ENCODE measurements at regions not wholly inside any gene's neighbourhood (a gene's known extent, or its start where the extent isn't known, plus 50 kb on each side); places are given as distances from the start of the nearest gene placed in this dataset.

DNA sequence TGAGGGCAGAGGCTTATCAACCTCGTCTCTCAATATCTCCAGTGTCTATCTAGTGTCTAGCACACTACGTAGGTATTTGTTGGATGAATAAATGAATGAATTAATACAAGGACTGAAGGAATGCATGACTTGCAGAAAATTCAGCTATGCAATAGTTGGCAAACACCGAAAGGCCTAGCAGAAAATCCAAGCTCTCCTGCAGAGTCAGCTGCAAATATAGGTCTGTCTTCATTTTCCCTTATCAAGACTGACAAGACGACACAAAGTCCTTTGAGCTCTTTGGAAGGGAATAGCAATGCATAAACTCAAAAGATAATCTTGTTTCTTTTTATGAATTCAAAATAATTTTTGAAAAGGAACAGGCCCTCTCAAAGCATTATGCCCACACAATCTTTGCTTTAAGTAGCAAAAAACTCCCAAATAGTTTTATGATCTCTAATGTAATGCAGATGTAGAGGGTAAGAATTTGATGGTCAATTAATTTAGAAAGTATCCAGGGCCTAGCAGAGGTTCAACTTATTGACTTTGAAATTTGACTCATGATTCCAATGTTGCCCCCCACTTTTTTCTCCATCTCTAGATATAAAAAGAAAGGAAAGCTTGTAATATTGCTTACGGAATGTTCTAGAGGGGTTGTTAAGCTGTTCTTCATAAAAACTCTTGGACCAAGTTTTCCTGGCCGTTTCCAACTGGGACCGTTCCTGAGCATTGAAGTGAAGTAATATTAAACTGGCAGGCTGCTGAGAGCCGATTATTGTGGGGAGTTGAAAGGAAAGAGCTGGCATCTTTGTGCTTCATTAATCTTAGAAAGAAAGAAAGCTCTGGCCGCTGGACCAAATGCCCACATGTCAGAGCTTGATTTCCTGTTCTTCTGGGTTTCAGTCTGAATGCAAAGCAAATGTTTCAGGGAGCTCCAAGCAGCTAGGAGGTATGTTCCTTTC is 227.3 kb downstream of the HS3ST3A1 start:
- no peak for ATAC-seq (ENCODE audit: low FRiP score)
- H3K27me3 ChIP-seq (ENCODE audit: control insufficient read depth in 1 of 2, insufficient read depth in 2 of 2, low read length in 1 of 2): peaks cover 0 to 2% of the 10 kb centered on the region in 2 donors
- no peak overlapping the region for H3K27ac ChIP-seq (ENCODE audit: low read depth in 1 of 2, low read length in 2 of 2)
- no peaks in the 10 kb centered on the region for H3K9me3 ChIP-seq (ENCODE audit: control insufficient read depth, low read length)
- H3K36me3 ChIP-seq (ENCODE audit: control insufficient read depth in 1 of 2, insufficient read depth in 2 of 2, low read length in 1 of 2): no peaks in the 10 kb centered on the region
- H3K4me3 ChIP-seq (ENCODE audit: low read length in 2 of 2): no peak overlapping the region
- WGBS, 2 donors: 37 to 44% methylated on average over 9 of the region's 9 CpGs
- intact Hi-C loops (cut with DNase I): no loop called here
- DNase-seq: no peak
- H3K4me1 ChIP-seq (ENCODE audit: control insufficient read depth in 1 of 2, insufficient read depth in 2 of 2, low read length in 2 of 2): no peaks in the 10 kb centered on the region

DNA sequence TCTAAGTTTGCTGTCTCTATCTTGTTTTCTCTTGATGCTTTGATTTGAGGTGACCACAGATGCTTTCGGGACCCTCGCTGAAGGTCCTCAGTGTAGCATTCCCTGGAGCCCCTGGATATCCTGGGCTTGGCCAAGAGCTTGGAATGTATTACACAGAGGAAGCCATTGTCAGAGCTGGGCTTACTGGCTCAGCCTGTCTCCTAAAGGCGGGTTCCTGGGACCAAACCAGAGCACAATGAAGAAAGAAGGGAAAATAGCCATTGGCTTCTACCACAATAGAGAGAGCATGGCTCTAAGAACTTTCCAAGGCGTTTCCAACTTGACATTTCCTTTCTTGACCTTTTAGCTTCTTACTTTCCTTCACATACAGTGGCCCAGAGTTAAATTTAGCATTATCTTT is 229.3 kb downstream of the HS3ST3A1 start:
- H3K4me1 ChIP-seq (ENCODE audit: control insufficient read depth in 1 of 2, insufficient read depth in 2 of 2, low read length in 2 of 2): no peaks in the 10 kb centered on the region
- peaks cover 0 to 2% of the 10 kb centered on the region in 2 donors for H3K27me3 ChIP-seq (ENCODE audit: control insufficient read depth in 1 of 2, insufficient read depth in 2 of 2, low read length in 1 of 2)
- WGBS, 2 donors: 79 to 84% methylated on average over 4 of the region's 4 CpGs
- H3K9me3 ChIP-seq (ENCODE audit: control insufficient read depth, low read length): no peaks in the 10 kb centered on the region
- H3K27ac ChIP-seq (ENCODE audit: low read depth in 1 of 2, low read length in 2 of 2): no peak overlapping the region
- H3K4me3 ChIP-seq (ENCODE audit: low read length in 2 of 2): no peak overlapping the region
- H3K36me3 ChIP-seq (ENCODE audit: control insufficient read depth in 1 of 2, insufficient read depth in 2 of 2, low read length in 1 of 2): no peaks in the 10 kb centered on the region
- ATAC-seq (ENCODE audit: low FRiP score) (peak; percentile 36), DNase-seq (no peak)
- intact Hi-C loops (cut with DNase I): no loop called here

DNA sequence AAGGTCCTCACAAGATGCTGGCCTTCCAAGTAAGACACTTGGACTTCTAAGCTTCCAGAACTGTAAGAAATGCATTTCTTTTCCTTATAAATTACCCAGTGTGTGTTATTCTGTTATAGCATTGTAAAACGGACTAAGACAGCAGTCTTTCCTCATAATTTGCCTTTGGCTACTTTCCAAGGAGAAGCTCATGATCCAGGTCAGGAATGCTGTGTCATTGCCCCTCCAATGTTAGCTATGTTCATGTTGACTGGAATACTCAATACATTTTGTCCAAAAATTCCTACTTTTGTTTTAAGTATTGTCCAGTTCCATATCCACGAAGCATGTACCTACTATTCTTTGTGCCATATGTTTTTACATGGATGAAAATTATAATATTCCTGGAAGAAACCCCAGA is 234.6 kb downstream of the HS3ST3A1 start:
- no peaks in the 10 kb centered on the region for H3K4me1 ChIP-seq (ENCODE audit: control insufficient read depth in 1 of 2, insufficient read depth in 2 of 2, low read length in 2 of 2)
- ATAC-seq (ENCODE audit: low FRiP score) (no peak), DNase-seq (no peak)
- 65% methylated on average over 2 of the region's 2 CpGs for WGBS, 2 donors
- no peak overlapping the region for H3K27ac ChIP-seq (ENCODE audit: low read depth in 1 of 2, low read length in 2 of 2)
- no peaks in the 10 kb centered on the region for H3K36me3 ChIP-seq (ENCODE audit: control insufficient read depth in 1 of 2, insufficient read depth in 2 of 2, low read length in 1 of 2)
- intact Hi-C loops (cut with DNase I): no loop called here
- no peaks in the 10 kb centered on the region for H3K27me3 ChIP-seq (ENCODE audit: control insufficient read depth in 1 of 2, insufficient read depth in 2 of 2, low read length in 1 of 2)
- H3K9me3 ChIP-seq (ENCODE audit: control insufficient read depth, low read length): peaks cover 1% of the 10 kb centered on the region
- no peak overlapping the region for H3K4me3 ChIP-seq (ENCODE audit: low read length in 2 of 2)

DNA sequence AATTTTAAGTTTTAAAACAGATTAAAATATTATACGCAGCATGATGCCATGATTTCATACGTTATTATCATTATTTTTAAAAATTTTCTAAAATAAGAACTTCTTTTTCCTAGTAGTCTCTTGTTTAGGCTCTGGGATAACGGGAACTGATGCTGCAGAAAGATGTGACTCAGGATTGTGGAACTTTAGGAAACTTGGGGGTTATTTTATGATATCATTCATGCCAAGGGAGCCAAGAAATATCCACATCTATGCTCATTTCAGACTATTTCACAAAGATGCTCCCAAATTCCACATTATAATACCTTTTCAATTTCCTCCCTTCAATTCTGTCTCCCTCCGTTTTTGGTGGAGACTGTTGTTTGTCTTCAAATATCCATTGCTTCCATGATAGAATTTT is 236.4 kb downstream of the HS3ST3A1 start:
- WGBS, 2 donors: 71 to 73% methylated on average over 4 of the region's 4 CpGs
- Histone ChIP-seq H3K4me3 (ENCODE audit: low read length in 2 of 2) (no peak overlapping the region), H3K27me3 (ENCODE audit: control insufficient read depth in 1 of 2, insufficient read depth in 2 of 2, low read length in 1 of 2) (no peaks in the 10 kb centered on the region), H3K9me3 (ENCODE audit: control insufficient read depth, low read length) (peaks cover 1% of the 10 kb centered on the region), H3K4me1 (ENCODE audit: control insufficient read depth in 1 of 2, insufficient read depth in 2 of 2, low read length in 2 of 2) (no peaks in the 10 kb centered on the region), H3K36me3 (ENCODE audit: control insufficient read depth in 1 of 2, insufficient read depth in 2 of 2, low read length in 1 of 2) (no peaks in the 10 kb centered on the region), H3K27ac (ENCODE audit: low read depth in 1 of 2, low read length in 2 of 2) (no peak overlapping the region)
- intact Hi-C loops (cut with DNase I): no loop called here
- DNase-seq (no peak), ATAC-seq (ENCODE audit: low FRiP score) (no peak)

DNA sequence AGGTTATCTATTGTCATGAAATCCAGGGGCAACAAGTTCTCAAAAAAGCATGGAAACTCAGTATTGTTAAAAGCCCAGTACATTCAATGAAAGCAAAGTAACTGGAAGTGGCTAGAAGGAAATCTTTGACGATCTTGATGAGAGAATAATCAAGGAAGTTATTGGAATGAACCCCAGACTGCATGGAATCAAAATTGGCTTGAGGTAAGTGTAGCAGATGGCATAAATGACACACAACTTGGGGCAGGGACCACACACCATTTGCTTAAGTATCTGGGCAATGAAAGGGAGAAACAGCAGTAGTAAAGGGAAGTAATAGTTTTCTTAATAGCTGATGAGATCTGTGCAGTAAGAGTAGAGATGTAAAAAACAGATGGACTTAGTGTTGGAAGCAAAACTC is 238.0 kb downstream of the HS3ST3A1 start:
- Histone ChIP-seq H3K27ac (ENCODE audit: low read depth in 1 of 2, low read length in 2 of 2) (no peak overlapping the region), H3K36me3 (ENCODE audit: control insufficient read depth in 1 of 2, insufficient read depth in 2 of 2, low read length in 1 of 2) (no peaks in the 10 kb centered on the region), H3K9me3 (ENCODE audit: control insufficient read depth, low read length) (peaks cover 1% of the 10 kb centered on the region), H3K4me1 (ENCODE audit: control insufficient read depth in 1 of 2, insufficient read depth in 2 of 2, low read length in 2 of 2) (no peaks in the 10 kb centered on the region), H3K4me3 (ENCODE audit: low read length in 2 of 2) (no peak overlapping the region), H3K27me3 (ENCODE audit: control insufficient read depth in 1 of 2, insufficient read depth in 2 of 2, low read length in 1 of 2) (no peaks in the 10 kb centered on the region)
- ATAC-seq (ENCODE audit: low FRiP score) (no peak), DNase-seq (no peak)
- intact Hi-C loops (cut with DNase I): no loop called here
- WGBS, 2 donors: 53 to 60% methylated on average over 1 of the region's 1 CpG

DNA sequence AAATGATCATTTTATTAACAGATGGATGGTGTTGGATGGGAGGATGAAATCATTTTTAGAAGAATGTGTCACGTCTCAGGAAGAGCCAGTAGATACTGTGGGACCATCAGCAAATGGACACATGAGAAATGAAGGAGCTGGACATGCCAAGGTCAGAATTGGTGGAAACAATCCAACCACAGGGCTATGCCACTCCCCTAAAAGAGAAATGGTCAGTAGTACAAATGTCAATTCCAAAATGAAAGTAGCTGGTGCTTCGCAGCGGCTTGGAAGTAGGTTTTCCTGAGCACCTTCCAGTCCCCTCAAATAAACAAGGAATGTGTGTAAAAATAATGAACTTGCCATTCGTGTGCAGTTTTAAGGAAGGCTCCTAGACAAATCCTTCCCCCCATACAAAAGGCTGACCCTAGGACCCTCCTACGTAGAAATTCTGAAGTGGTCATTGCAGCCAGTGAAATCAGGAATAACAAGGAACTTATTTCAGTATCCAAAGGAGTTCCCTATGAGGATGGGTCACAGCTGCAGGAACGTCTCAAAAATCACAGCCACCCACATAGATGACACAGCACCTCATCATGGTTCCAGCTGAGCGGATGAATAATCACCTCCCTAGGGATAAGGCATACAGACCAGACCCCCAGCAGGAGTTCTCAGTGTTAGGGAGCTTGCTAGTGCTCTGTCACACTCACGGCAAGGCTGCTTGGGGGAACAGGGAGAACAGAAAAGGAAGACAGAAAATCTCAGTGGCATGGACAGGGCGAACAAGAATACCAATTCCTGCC is 239.2 kb downstream of the HS3ST3A1 start:
- H3K9me3 ChIP-seq (ENCODE audit: control insufficient read depth, low read length): peaks cover 1% of the 10 kb centered on the region
- H3K4me1 ChIP-seq (ENCODE audit: control insufficient read depth in 1 of 2, insufficient read depth in 2 of 2, low read length in 2 of 2): no peaks in the 10 kb centered on the region
- H3K4me3 ChIP-seq (ENCODE audit: low read length in 2 of 2): no peak overlapping the region
- 40 to 50% methylated on average over 9 of the region's 9 CpGs for WGBS, 2 donors
- H3K27me3 ChIP-seq (ENCODE audit: control insufficient read depth in 1 of 2, insufficient read depth in 2 of 2, low read length in 1 of 2): no peaks in the 10 kb centered on the region
- intact Hi-C loops (cut with DNase I): no loop called here
- ATAC-seq (ENCODE audit: low FRiP score): no peak
- no peaks in the 10 kb centered on the region for H3K36me3 ChIP-seq (ENCODE audit: control insufficient read depth in 1 of 2, insufficient read depth in 2 of 2, low read length in 1 of 2)
- no peak overlapping the region for H3K27ac ChIP-seq (ENCODE audit: low read depth in 1 of 2, low read length in 2 of 2)
- DNase-seq: no peak

DNA sequence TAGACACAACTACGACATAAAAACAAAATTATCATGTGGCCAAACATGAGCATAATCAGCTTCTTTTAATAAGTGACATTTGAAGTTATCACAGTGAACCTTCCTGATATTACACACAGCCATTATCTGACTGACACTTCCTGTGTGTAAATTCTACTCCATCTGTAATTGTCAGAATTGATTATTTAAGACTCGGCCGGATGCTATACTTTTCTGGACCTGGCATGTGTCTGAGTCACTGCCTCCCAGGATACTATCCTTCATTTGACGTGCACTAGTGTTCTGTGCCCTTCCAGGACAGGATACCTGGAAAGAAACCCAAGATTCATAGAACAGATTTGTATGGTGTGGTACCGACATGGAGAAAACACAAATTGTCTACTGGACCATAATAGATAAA is 242.0 kb downstream of the HS3ST3A1 start:
- DNase-seq: no peak
- Histone ChIP-seq H3K4me1 (ENCODE audit: control insufficient read depth in 1 of 2, insufficient read depth in 2 of 2, low read length in 2 of 2) (no peaks in the 10 kb centered on the region), H3K4me3 (ENCODE audit: low read length in 2 of 2) (no peak overlapping the region), H3K36me3 (ENCODE audit: control insufficient read depth in 1 of 2, insufficient read depth in 2 of 2, low read length in 1 of 2) (no peaks in the 10 kb centered on the region), H3K27me3 (ENCODE audit: control insufficient read depth in 1 of 2, insufficient read depth in 2 of 2, low read length in 1 of 2) (no peaks in the 10 kb centered on the region), H3K9me3 (ENCODE audit: control insufficient read depth, low read length) (peaks cover 1% of the 10 kb centered on the region), H3K27ac (ENCODE audit: low read depth in 1 of 2, low read length in 2 of 2) (no peak overlapping the region)
- 39 to 41% methylated on average over 5 of the region's 5 CpGs for WGBS, 2 donors
- intact Hi-C loops (cut with DNase I): no loop called here
- ATAC-seq (ENCODE audit: low FRiP score): no peak

DNA sequence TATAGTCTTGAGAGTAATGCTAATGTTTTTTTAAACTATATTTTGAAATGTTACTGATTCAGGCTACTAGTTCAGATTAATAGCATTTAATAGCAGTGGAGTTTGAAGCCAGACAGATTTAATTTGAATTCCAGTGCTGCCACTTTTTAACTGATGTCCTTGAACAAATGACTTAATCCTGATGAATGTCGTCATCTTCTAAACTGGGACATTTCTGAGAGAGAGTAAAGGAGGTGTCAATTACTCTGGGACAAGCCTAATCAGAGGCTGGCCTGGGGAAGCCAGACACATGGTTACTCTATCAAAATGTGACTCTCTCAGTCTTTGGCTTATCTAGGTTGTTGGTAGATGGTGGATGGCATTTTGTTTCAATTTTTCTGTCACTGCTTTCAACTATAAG is 246.7 kb downstream of the HS3ST3A1 start:
- H3K4me3 ChIP-seq (ENCODE audit: low read length in 2 of 2): no peak overlapping the region
- ATAC-seq (ENCODE audit: low FRiP score) (no peak), DNase-seq (no peak)
- no peaks in the 10 kb centered on the region for H3K36me3 ChIP-seq (ENCODE audit: control insufficient read depth in 1 of 2, insufficient read depth in 2 of 2, low read length in 1 of 2)
- H3K4me1 ChIP-seq (ENCODE audit: control insufficient read depth in 1 of 2, insufficient read depth in 2 of 2, low read length in 2 of 2): no peaks in the 10 kb centered on the region
- no peaks in the 10 kb centered on the region for H3K27me3 ChIP-seq (ENCODE audit: control insufficient read depth in 1 of 2, insufficient read depth in 2 of 2, low read length in 1 of 2)
- no peak overlapping the region for H3K27ac ChIP-seq (ENCODE audit: low read depth in 1 of 2, low read length in 2 of 2)
- WGBS, 2 donors: 28 to 43% methylated on average over 1 of the region's 1 CpG
- intact Hi-C loops (cut with DNase I): no loop called here
- no peaks in the 10 kb centered on the region for H3K9me3 ChIP-seq (ENCODE audit: control insufficient read depth, low read length)

DNA sequence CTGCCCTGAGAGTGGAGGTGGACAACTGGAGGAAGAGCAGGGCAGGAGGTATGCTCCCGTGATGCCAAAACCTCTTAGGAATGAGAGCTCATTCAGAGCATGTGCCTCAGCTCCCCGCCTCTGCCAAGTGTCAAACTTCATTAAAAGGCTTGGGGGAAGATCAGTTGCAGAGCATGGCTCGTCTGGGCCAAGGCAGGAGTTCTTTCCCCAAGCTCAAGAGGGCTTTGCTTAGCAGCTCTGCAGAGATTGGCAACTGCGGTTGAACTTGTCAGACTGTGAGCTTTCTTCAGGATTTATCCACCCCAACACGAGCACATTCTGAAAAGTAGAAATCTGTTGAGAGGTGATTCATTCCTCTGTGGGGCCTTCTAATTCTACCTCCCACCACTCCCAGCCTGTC is 248.1 kb downstream of the HS3ST3A1 start:
- H3K27me3 ChIP-seq (ENCODE audit: control insufficient read depth in 1 of 2, insufficient read depth in 2 of 2, low read length in 1 of 2): no peaks in the 10 kb centered on the region
- no peaks in the 10 kb centered on the region for H3K36me3 ChIP-seq (ENCODE audit: control insufficient read depth in 1 of 2, insufficient read depth in 2 of 2, low read length in 1 of 2)
- H3K27ac ChIP-seq (ENCODE audit: low read depth in 1 of 2, low read length in 2 of 2): no peak overlapping the region
- H3K9me3 ChIP-seq (ENCODE audit: control insufficient read depth, low read length): no peaks in the 10 kb centered on the region
- 21 to 22% methylated on average over 5 of the region's 5 CpGs for whole genome bisulfite sequencing, 2 donors
- intact Hi-C loops (cut with DNase I): no loop called here
- no peaks in the 10 kb centered on the region for H3K4me1 ChIP-seq (ENCODE audit: control insufficient read depth in 1 of 2, insufficient read depth in 2 of 2, low read length in 2 of 2)
- DNase-seq (no peak), ATAC-seq (ENCODE audit: low FRiP score) (no peak)
- no peak overlapping the region for H3K4me3 ChIP-seq (ENCODE audit: low read length in 2 of 2)

Data from aorta (tissue), 5 donors.